Stomach (tissue), 4 donors: ENCODE measurements at regions not wholly inside any gene's neighbourhood (a gene's known extent, or its start where the extent isn't known, plus 50 kb on each side); places are given as distances from the start of the nearest gene placed in this dataset.

Source experiments
- EP300 ChIP-seq: sonication (generic); formaldehyde crosslinking; IDR thresholded peaks from one replicate; pipeline ENCODE4 v1.6.1; 2017; ENCODE audit warnings: antibody characterized with exemption
- POLR2A ChIP-seq, 4 donors: fragments of 450-650 bp; IDR thresholded peaks; one replicate each; pipeline ENCODE4 v1.6.1; 2016; ENCODE audit warnings: antibody characterized with exemption in 4 of 4, control low read depth in 2 of 4, mild to moderate bottlenecking in 1 of 4, moderate library complexity in 1 of 4
- TF ChIP-seq, protein P1 (sequence below), 7 experiments: fragments of 450-650 bp in 4 of 7; fragments of 200-600 bp in 3 of 7; sonication (generic) in 3 of 7; IDR thresholded peaks; one replicate each; pipeline ENCODE4 v1.5.1; 2016 to 2019; ENCODE audit warnings: antibody characterized with exemption in 7 of 7, control low read depth in 2 of 7, mild to moderate bottlenecking in 1 of 7

DNA sequence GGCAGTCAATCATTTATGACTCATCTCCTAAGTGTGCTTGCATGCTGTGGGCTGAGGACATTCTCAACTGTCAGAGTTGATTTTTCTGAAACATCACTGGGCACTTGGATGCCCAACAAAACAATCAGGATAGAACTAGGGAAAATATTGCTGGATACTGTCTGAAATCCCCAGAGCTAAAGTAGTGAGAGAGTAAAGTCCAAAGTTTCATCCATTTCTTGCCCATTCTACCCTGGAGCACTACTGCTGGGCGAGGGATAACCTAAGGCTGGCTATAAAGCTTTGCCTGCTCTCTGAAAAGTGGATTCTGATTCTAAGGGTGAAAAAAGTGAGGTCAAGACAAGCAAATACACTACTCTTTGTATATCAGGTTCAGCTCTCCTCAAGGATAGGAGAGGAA lies 279.6 kb upstream of the EDA2R start:
- TF ChIP-seq, protein P1, sequence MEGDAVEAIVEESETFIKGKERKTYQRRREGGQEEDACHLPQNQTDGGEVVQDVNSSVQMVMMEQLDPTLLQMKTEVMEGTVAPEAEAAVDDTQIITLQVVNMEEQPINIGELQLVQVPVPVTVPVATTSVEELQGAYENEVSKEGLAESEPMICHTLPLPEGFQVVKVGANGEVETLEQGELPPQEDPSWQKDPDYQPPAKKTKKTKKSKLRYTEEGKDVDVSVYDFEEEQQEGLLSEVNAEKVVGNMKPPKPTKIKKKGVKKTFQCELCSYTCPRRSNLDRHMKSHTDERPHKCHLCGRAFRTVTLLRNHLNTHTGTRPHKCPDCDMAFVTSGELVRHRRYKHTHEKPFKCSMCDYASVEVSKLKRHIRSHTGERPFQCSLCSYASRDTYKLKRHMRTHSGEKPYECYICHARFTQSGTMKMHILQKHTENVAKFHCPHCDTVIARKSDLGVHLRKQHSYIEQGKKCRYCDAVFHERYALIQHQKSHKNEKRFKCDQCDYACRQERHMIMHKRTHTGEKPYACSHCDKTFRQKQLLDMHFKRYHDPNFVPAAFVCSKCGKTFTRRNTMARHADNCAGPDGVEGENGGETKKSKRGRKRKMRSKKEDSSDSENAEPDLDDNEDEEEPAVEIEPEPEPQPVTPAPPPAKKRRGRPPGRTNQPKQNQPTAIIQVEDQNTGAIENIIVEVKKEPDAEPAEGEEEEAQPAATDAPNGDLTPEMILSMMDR (IDR thresholded peaks at IDR 0.05): no peak
- TF ChIP-seq EP300: no peak
- no peak for TF ChIP-seq POLR2A (IDR thresholded peaks at IDR 0.05)
